Keratinocyte (primary cell): ENCODE measurements at regions not wholly inside any gene's neighbourhood (a gene's known extent, or its start where the extent isn't known, plus 50 kb on each side); places are given as distances from the start of the nearest gene placed in this dataset.

Source experiments
- EZH2 ChIP-seq: IDR thresholded peaks from one replicate; pipeline ENCODE4 v1.6.1; 2012; ENCODE audit warnings: inconsistent platforms, mild to moderate bottlenecking, low read length, moderate library complexity
- TF ChIP-seq, protein P1 (sequence below), 3 experiments: IDR thresholded peaks in 1 of 3; conservative IDR thresholded peaks in 1 of 3; optimal IDR thresholded peaks in 1 of 3; 2 replicates in 2 of 3; 3 replicates in 1 of 3; pipeline versions ENCODE3 to v1.5.1; 2011; ENCODE audit warnings: low read length in 3 of 3, mild to moderate bottlenecking in 3 of 3, moderate library complexity in 2 of 3, control low read depth in 1 of 3, inconsistent platforms in 1 of 3; ENCODE audit not compliant: insufficient read depth in 2 of 3; ENCODE audit errors: extremely low read depth in 1 of 3

DNA sequence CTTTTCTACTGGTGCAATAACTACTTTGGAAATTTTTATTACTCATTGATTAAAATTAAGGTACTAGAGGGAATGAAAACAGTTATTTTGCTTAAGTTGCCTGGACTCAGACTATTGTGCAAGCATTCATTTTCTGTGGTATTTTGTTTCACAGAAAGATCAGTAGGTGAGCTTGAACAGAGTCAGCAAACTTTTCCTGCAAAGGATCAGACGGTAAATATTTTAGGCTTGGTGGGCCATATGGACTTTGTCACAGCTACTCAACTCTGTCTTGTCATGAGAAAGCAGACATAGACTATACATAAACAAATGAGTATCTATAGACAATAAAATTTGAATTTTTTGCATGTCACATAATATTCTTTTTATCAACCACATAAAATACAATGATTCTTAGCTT, 1036.4 kb downstream of the NR2F1-AS1 start:
- TF ChIP-seq, protein P1, sequence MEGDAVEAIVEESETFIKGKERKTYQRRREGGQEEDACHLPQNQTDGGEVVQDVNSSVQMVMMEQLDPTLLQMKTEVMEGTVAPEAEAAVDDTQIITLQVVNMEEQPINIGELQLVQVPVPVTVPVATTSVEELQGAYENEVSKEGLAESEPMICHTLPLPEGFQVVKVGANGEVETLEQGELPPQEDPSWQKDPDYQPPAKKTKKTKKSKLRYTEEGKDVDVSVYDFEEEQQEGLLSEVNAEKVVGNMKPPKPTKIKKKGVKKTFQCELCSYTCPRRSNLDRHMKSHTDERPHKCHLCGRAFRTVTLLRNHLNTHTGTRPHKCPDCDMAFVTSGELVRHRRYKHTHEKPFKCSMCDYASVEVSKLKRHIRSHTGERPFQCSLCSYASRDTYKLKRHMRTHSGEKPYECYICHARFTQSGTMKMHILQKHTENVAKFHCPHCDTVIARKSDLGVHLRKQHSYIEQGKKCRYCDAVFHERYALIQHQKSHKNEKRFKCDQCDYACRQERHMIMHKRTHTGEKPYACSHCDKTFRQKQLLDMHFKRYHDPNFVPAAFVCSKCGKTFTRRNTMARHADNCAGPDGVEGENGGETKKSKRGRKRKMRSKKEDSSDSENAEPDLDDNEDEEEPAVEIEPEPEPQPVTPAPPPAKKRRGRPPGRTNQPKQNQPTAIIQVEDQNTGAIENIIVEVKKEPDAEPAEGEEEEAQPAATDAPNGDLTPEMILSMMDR (optimal IDR thresholded peaks at IDR 0.05 in 1 of 3, IDR thresholded peaks at IDR 0.05 in 1 of 3, conservative IDR thresholded peaks at IDR 0.05 in 1 of 3; ENCODE audit: extremely low read depth in 1 of 3, insufficient read depth in 2 of 3, low read length in 3 of 3): no peak
- no peak for TF ChIP-seq EZH2
